ENCODE measurements at regions not wholly inside any gene's neighbourhood (a gene's known extent, or its start where the extent isn't known, plus 50 kb on each side); places are given as distances from the start of the nearest gene placed in this dataset.

DNA sequence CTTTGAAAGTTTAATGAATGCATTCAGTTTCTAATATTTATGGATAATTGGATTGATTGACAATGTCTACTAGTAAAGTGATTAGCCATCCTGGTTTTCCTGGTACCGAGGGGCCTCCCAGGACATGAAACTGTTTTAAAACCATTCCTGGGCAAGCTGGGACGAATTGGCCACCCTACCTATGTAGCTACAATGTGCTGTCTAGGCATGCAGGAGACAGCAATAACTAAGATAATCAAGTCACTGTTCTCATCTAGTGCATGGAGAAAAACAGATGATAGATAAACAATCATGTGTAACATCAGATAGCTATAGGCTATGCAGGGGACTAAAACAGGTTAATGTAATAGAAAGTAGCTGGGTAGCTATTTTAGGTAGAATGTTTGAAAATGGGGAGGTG lies 67.1 kb downstream of the PMAIP1 start:
- DNase-seq (ENCODE audit: low read depth in 2 of 2): no peak

DNA sequence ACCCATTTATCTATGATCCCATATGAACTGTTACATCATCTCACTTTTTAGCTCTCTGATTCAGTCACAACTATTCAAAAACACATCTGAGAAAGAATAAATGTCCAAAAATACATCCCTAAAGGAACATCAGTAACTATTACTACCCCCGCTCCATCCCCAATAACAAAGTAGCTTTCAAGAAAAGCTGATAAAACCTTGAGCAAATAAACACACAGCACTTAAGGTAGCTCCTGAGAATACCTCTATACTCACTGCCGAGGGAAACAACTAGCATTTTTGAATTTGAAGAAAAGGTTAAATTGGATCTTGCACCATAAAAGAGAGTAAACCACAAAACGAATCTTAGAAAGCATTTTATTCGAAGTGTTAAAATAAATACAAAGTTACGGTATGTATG lies 63.4 kb downstream of the PMAIP1 start:
- DNase-seq (ENCODE audit: low read depth in 2 of 2): no peak

DNA sequence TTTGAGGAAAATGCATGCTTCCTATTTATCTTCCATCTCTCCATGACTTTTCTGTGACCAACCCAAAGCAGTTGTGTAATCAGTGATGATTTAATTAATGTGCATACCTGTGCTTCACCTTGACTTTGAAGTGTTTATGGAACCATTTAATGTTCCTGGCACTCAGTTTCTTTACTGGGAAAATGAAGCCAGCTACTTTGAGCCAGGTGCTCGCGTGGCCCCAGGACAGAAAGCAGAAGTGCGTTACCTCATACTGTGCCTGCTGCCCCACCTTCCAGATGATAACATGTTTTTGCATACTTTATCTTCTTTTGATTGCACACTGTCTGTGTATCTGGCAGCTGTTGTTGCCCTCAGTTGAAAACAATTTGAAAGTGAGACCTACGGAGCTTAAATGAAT lies 61.3 kb downstream of the PMAIP1 start:
- DNase-seq (ENCODE audit: low read depth in 2 of 2): no peak

DNA sequence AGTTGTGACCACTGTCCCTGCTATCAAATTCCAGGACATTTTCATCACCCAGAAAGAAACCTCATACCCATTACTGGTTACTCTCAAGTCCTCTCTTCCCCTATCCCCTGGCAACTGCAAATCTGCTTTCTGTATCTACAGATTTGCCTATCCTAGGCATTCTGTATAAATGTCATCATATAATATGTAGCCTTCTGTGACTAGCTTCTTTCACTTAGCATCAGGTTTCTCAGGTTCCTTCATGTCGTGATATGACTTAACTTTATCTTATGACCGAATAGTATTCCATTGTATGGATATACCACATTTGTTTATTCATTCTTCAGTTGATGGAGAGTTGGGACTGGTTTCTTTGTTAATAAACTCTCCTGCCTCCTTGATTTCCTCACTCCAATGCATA lies 60.5 kb downstream of the PMAIP1 start:
- no peak for DNase-seq (ENCODE audit: low read depth in 2 of 2)

DNA sequence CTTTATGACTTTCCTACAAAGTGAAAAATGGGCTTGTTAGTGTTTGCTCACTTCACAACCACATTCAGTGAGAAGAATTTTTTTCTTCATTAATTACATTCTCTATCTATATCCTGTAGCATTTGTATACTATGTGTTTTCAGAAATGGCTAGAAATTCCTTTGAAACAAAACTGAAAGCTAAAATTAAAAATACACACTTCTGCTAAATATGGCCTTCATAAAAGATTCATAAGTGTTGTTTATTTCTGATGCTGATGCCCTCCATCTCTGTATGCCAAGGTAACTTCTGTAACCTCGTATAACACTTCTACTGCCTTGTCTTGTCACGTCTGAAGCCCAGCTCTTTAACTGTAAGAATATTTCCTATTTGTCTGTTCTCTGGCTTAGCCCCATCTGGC lies 59.8 kb downstream of the PMAIP1 start:
- DNase-seq (ENCODE audit: low read depth in 2 of 2): no peak

DNA sequence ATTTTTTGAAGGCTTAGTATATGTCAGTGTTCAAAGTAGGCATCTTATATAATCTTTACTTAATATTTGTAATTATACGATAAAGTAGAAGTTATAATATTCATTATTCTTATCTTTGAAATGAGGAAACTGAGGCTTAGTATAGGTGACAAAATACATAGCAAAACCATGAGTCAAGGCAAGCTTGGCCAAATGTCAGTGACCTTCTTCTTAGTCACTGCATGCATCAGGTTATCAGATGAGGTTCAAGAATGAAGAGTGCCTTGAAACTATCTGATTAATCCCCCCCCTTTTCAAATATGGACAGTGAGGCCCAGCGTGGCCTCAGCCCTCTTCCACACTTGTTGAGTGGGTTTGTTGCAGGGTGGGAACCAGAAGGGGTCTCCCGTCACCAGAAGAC lies 59.3 kb downstream of the PMAIP1 start:
- no peak for DNase-seq (ENCODE audit: low read depth in 2 of 2)

DNA sequence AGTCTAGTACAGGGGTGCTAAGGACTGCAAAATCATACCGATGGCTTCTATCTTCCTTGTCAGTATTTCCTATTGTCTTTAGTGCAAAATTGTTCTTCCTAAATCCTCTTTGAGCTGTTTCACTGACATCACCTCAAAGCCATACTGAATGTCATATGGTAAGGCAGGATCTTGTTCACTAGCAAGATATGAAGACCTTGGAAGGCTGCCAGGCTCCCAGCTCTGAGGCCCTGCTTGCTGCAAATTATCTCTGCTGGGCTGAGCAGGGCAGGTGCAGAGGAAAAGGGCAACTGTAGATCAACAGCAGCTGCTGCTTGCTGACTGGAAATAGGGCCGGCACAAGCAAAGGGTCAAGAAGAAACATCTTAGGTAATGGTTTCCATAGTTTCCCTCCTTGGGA lies 58.2 kb downstream of the PMAIP1 start:
- DNase-seq (ENCODE audit: low read depth in 2 of 2): peak in 1 of 2 donors; percentile 75

DNA sequence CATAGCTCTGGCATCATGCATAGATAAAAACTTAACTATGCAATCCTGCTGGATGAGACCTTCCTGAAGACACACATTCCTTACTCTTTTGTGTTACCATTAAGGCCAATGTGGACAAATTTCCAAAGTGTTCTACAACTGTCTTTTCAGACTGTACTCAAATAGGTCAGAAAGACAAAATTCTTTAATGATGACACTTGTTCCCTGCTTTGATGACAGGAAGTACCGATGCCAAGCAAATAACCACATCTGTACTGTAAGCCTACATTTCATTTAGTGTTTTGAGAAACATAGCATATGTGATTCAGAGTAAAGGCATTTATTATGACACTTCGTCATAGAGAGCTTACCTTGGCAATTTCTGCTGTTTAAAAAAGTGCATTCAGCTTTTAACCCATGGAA lies 55.0 kb downstream of the PMAIP1 start:
- no peak for DNase-seq (ENCODE audit: low read depth in 2 of 2)

DNA sequence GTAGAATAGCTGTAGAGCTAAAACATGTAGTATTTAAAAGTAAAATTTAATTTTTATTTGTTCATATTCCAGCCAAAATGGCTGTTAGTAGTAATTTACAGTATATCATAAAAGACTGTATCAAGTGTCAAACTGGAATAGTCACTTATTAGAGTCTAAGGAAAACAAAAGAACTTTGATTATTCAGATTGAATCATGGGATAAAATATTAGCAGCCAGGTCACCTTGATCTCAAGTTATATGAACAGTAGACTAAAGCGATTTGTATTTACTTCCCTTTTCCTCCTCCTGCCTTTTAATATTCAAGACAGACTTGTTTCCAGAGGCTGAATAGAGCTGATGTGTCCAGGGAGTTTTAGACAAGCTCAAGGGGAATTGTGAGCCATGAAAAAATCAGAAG lies 54.4 kb downstream of the PMAIP1 start:
- DNase-seq (ENCODE audit: low read depth in 2 of 2): no peak

All from dermis microvascular lymphatic vessel endothelial cell (primary cell).